ENCODE measurements at regions not wholly inside any gene's neighbourhood (a gene's known extent, or its start where the extent isn't known, plus 50 kb on each side); places are given as distances from the start of the nearest gene placed in this dataset.
"Not testable (repeated sequence)": the region's sequence is repeated elsewhere in the genome, so short reads cannot be mapped to it uniquely, and the experiment has no call there.

GRCh38 chr17:33914125-33914524 is 341.0 kb upstream of the CCL2 start:
- peaks cover 5% of the 10 kb centered on the region for H3K27me3 ChIP-seq
- no peaks in the 10 kb centered on the region for H3K9me3 ChIP-seq
- no peak overlapping the region for H3K4me3 ChIP-seq (ENCODE audit: low read depth in 1 of 2, low read length in 1 of 2)
- no peak overlapping the region for H3K27ac ChIP-seq
- H3K36me3 ChIP-seq, result no peaks in the 10 kb centered on the region
- TF ChIP-seq CTCF (IDR thresholded peaks at IDR 0.05), result no peak
- H3K4me1 ChIP-seq (ENCODE audit: control insufficient read depth in 1 of 2, insufficient read depth in 1 of 2, low read depth in 1 of 2, low read length in 1 of 2), result no peaks in the 10 kb centered on the region

- Histone ChIP-seq H3K27ac (no peak overlapping the region), H3K4me1 (ENCODE audit: control insufficient read depth in 1 of 2, insufficient read depth in 1 of 2, low read depth in 1 of 2, low read length in 1 of 2) (no peaks in the 10 kb centered on the region), H3K4me3 (ENCODE audit: low read depth in 1 of 2, low read length in 1 of 2) (no peak overlapping the region), H3K36me3 (no peaks in the 10 kb centered on the region), H3K9me3 (no peaks in the 10 kb centered on the region), H3K27me3 (peaks cover 36% of the 10 kb centered on the region)
- no peak for TF ChIP-seq CTCF (IDR thresholded peaks at IDR 0.05)
Observed at GRCh38 chr17:33922971-33923370, 332.1 kb upstream of the CCL2 start.

- H3K36me3 ChIP-seq, result no peaks in the 10 kb centered on the region
- no peaks in the 10 kb centered on the region for H3K4me1 ChIP-seq (ENCODE audit: control insufficient read depth in 1 of 2, insufficient read depth in 1 of 2, low read depth in 1 of 2, low read length in 1 of 2)
- H3K9me3 ChIP-seq, result no peaks in the 10 kb centered on the region
- H3K4me3 ChIP-seq (ENCODE audit: low read depth in 1 of 2, low read length in 1 of 2), result no peak overlapping the region
- no peak for TF ChIP-seq CTCF (IDR thresholded peaks at IDR 0.05)
- peaks cover 38% of the 10 kb centered on the region for H3K27me3 ChIP-seq
- no peak overlapping the region for H3K27ac ChIP-seq
Observed at GRCh38 chr17:33924104-33924503, 331.0 kb upstream of the CCL2 start.

GRCh38 chr17:33925649-33926048 is 329.4 kb upstream of the CCL2 start:
- no peak for TF ChIP-seq CTCF (IDR thresholded peaks at IDR 0.05)
- no peak overlapping the region for H3K27ac ChIP-seq
- H3K27me3 ChIP-seq, result peaks cover 32% of the 10 kb centered on the region
- H3K36me3 ChIP-seq, result no peaks in the 10 kb centered on the region
- H3K4me3 ChIP-seq (ENCODE audit: low read depth in 1 of 2, low read length in 1 of 2), result no peak overlapping the region
- H3K9me3 ChIP-seq, result no peaks in the 10 kb centered on the region
- no peaks in the 10 kb centered on the region for H3K4me1 ChIP-seq (ENCODE audit: control insufficient read depth in 1 of 2, insufficient read depth in 1 of 2, low read depth in 1 of 2, low read length in 1 of 2)

- peaks cover 12% of the 10 kb centered on the region for H3K27me3 ChIP-seq
- no peak overlapping the region for H3K27ac ChIP-seq
- no peaks in the 10 kb centered on the region for H3K4me1 ChIP-seq (ENCODE audit: control insufficient read depth in 1 of 2, insufficient read depth in 1 of 2, low read depth in 1 of 2, low read length in 1 of 2)
- H3K36me3 ChIP-seq, result no peaks in the 10 kb centered on the region
- TF ChIP-seq CTCF (IDR thresholded peaks at IDR 0.05), result no peak
- H3K9me3 ChIP-seq, result no peaks in the 10 kb centered on the region
- H3K4me3 ChIP-seq (ENCODE audit: low read depth in 1 of 2, low read length in 1 of 2), result no peak overlapping the region
Observed at GRCh38 chr17:33927732-33928133, 327.4 kb upstream of the CCL2 start.

- no peaks in the 10 kb centered on the region for H3K9me3 ChIP-seq
- peaks cover 10% of the 10 kb centered on the region for H3K27me3 ChIP-seq
- H3K4me3 ChIP-seq (ENCODE audit: low read depth in 1 of 2, low read length in 1 of 2), result no peak overlapping the region
- no peaks in the 10 kb centered on the region for H3K4me1 ChIP-seq (ENCODE audit: control insufficient read depth in 1 of 2, insufficient read depth in 1 of 2, low read depth in 1 of 2, low read length in 1 of 2)
- TF ChIP-seq CTCF (IDR thresholded peaks at IDR 0.05), result no peak
- no peaks in the 10 kb centered on the region for H3K36me3 ChIP-seq
- no peak overlapping the region for H3K27ac ChIP-seq
Observed at GRCh38 chr17:33929181-33929724, 325.8 kb upstream of the CCL2 start.

- peaks cover 10% of the 10 kb centered on the region for H3K27me3 ChIP-seq
- H3K4me3 ChIP-seq (ENCODE audit: low read depth in 1 of 2, low read length in 1 of 2); H3K36me3 ChIP-seq: not testable (repeated sequence)
Observed at GRCh38 chr17:33931148-33931814, 323.8 kb upstream of the CCL2 start.

More at GRCh38 chr17:33931148-33931814, 323.8 kb upstream of the CCL2 start:
- not testable (repeated sequence) for H3K27ac ChIP-seq; H3K9me3 ChIP-seq; H3K4me1 ChIP-seq (ENCODE audit: control insufficient read depth in 1 of 2, insufficient read depth in 1 of 2, low read depth in 1 of 2, low read length in 1 of 2)

Measured in neutrophil (primary cell).